ENCODE measurements at regions not wholly inside any gene's neighbourhood (a gene's known extent, or its start where the extent isn't known, plus 50 kb on each side); places are given as distances from the start of the nearest gene placed in this dataset.

GRCh38 chr2:4684921-4685320, 981.5 kb downstream of the DCDC2C start:
- TF ChIP-seq REST (IDR thresholded peaks at IDR 0.05; ENCODE audit: borderline replicate concordance in 1 of 2, low read depth in 1 of 2, low read length in 2 of 2) (no peak), CHD2 (IDR thresholded peaks at IDR 0.05; ENCODE audit: low read depth, low read length) (no peak), CTCF (CRISPR knock-in tag; IDR thresholded peaks at IDR 0.05) (no peak), DRAP1 (CRISPR knock-in tag; IDR thresholded peaks at IDR 0.05) (no peak), U2AF1 (optimal IDR thresholded peaks at IDR 0.05; ENCODE audit: low read depth, low read length) (no peak), ZFP36 (IDR thresholded peaks at IDR 0.05; ENCODE audit: borderline replicate concordance, low read depth, low read length, partially characterized antibody) (no peak)
